Prostate gland (tissue), 2 donors: ENCODE measurements at regions not wholly inside any gene's neighbourhood (a gene's known extent, or its start where the extent isn't known, plus 50 kb on each side); places are given as distances from the start of the nearest gene placed in this dataset.

Experiments used
- CTCF ChIP-seq, 4 experiments: fragments of 200-600 bp in 2 of 4; fragments of 450-650 bp in 2 of 4; sonication (generic) in 2 of 4; IDR thresholded peaks; 1 replicate in 3 of 4; 2 replicates in 1 of 4; pipeline ENCODE4 v1.5.1; 2016 to 2019; ENCODE audit warnings: antibody characterized with exemption in 4 of 4, mild to moderate bottlenecking in 2 of 4, moderate library complexity in 2 of 4
- POLR2A ChIP-seq: fragments of 450-650 bp; IDR thresholded peaks from one replicate; pipeline ENCODE4 v1.6.1; 2016; ENCODE audit warnings: antibody characterized with exemption, mild to moderate bottlenecking
- POLR2AphosphoS5 ChIP-seq: sonication (generic); formaldehyde crosslinking; IDR thresholded peaks from one replicate; pipeline ENCODE4 v1.6.1; 2017; ENCODE audit warnings: antibody characterized with exemption

GRCh38 chr6:147728903-147729302 is 220.4 kb downstream of the SAMD5 start:
- TF ChIP-seq POLR2AphosphoS5 (no peak), CTCF (IDR thresholded peaks at IDR 0.05) (no peak), POLR2A (no peak)
